WTC11 (cell line): ENCODE measurements at regions not wholly inside any gene's neighbourhood (a gene's known extent, or its start where the extent isn't known, plus 50 kb on each side); places are given as distances from the start of the nearest gene placed in this dataset.

ENCODE experiments used
- ATAC-seq: fragments of 200-7000 bp; cut with Tn5 transposase; 2 replicates; pipeline ENCODE4 v1.10.0; 2021; ENCODE audit warnings: mild to moderate bottlenecking, moderate library complexity
- CTCF ChIA-PET: fragments of 300-600 bp; sonication (Branson Sonifier 250); formaldehyde crosslinking; loops from one replicate; lab custom pipeline; 2021; ENCODE audit warnings: antibody characterized with exemption; lab: Charles Lee
- POLR2A ChIA-PET: fragments of 350-600 bp; sonication (Branson Sonifier 250); formaldehyde crosslinking; loops from one replicate; lab custom pipeline; 2021; ENCODE audit warnings: antibody characterized with exemption; lab: Charles Lee
- DNase-seq: peaks from one replicate; pipeline ENCODE4 v3.0.0; 2021; ENCODE audit warnings: low spot score
- H3K27ac Mint-ChIP-seq: 2 replicates; pipeline ENCODE4 v1.8.0; 2021; ENCODE audit warnings: mixed read lengths
- H3K27me3 Mint-ChIP-seq: 2 replicates; pipeline ENCODE4 v1.8.0; 2021; ENCODE audit warnings: low read depth, mild to moderate bottlenecking, moderate library complexity, mixed read lengths
- H3K36me3 Mint-ChIP-seq: 2 replicates; pipeline ENCODE4 v1.8.0; 2021; ENCODE audit warnings: mixed read lengths
- H3K4me1 Mint-ChIP-seq: 2 replicates; pipeline ENCODE4 v1.8.0; 2022; ENCODE audit warnings: mixed read lengths
- H3K4me3 Mint-ChIP-seq: 2 replicates; pipeline ENCODE4 v1.8.0; 2021; ENCODE audit warnings: mild to moderate bottlenecking, moderate library complexity, mixed read lengths
- H3K9me3 Mint-ChIP-seq: 2 replicates; pipeline ENCODE4 v1.8.0; 2021; ENCODE audit warnings: mixed read lengths
- ESRRA ChIP-seq: sonication (generic); formaldehyde crosslinking; IDR thresholded peaks from 2 replicates; pipeline ENCODE4 v1.8.1; 2022; ENCODE audit warnings: mild to moderate bottlenecking, missing genetic modification reagents, borderline replicate concordance
- GRHL2 ChIP-seq: fragments of 250-450 bp; sonication (Bioruptor Pico); IDR thresholded peaks from 2 replicates; pipeline ENCODE4 v1.8.0; 2022; ENCODE audit warnings: mild to moderate bottlenecking, moderate library complexity; ENCODE audit not compliant: insufficient replicate concordance, severe bottlenecking
- PRRX2 ChIP-seq: fragments of 250-450 bp; sonication (Bioruptor Pico); IDR thresholded peaks from 2 replicates; pipeline ENCODE4 v1.8.0; 2021; ENCODE audit warnings: mild to moderate bottlenecking
- TCF7 ChIP-seq: sonication (generic); formaldehyde crosslinking; IDR thresholded peaks from 2 replicates; pipeline ENCODE4 v1.8.0; 2022; ENCODE audit warnings: mild to moderate bottlenecking, low read depth, missing genetic modification reagents, moderate library complexity
- ZNF423 ChIP-seq: fragments of 250-450 bp; sonication (Bioruptor Pico); IDR thresholded peaks from 2 replicates; pipeline ENCODE4 v2.1.2; 2022; ENCODE audit warnings: mild to moderate bottlenecking, moderate library complexity
- TF ChIP-seq, protein P1 (sequence below): sonication (generic); formaldehyde crosslinking; IDR thresholded peaks from 2 replicates; pipeline ENCODE4 v1.8.0; 2023; ENCODE audit warnings: missing genetic modification reagents, mild to moderate bottlenecking, borderline replicate concordance
- TF ChIP-seq, protein P2 (sequence below): fragments of 250-450 bp; sonication (Bioruptor Pico); IDR thresholded peaks from 2 replicates; pipeline ENCODE4 v1.9.0; 2021; ENCODE audit warnings: mild to moderate bottlenecking
- TF ChIP-seq, protein P3 (sequence below): fragments of 250-450 bp; sonication (Bioruptor Pico); IDR thresholded peaks from 2 replicates; pipeline ENCODE4 v2.1.2; 2022; ENCODE audit warnings: mild to moderate bottlenecking, moderate library complexity

DNA sequence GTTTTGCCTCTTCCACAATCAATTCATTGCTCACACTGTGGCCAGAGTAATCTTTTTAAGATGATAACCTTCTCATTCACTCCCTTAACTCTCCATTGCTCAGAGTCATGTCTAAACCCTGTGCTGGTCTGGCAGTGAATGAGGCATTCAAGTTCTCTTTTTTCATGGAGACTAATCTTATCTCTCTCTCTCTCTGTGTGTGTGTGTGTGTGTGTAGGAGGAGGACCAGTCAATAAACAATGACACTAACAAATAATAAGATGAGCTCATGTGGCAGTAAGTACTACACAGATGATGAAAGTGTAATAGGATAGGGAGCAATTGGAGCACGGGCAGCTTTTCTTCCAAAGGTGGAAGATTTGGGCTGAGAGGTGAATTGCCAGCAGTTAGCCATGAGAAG, 122.0 kb upstream of the B3GALT2 start (continued):
- TF ChIP-seq, protein P1, sequence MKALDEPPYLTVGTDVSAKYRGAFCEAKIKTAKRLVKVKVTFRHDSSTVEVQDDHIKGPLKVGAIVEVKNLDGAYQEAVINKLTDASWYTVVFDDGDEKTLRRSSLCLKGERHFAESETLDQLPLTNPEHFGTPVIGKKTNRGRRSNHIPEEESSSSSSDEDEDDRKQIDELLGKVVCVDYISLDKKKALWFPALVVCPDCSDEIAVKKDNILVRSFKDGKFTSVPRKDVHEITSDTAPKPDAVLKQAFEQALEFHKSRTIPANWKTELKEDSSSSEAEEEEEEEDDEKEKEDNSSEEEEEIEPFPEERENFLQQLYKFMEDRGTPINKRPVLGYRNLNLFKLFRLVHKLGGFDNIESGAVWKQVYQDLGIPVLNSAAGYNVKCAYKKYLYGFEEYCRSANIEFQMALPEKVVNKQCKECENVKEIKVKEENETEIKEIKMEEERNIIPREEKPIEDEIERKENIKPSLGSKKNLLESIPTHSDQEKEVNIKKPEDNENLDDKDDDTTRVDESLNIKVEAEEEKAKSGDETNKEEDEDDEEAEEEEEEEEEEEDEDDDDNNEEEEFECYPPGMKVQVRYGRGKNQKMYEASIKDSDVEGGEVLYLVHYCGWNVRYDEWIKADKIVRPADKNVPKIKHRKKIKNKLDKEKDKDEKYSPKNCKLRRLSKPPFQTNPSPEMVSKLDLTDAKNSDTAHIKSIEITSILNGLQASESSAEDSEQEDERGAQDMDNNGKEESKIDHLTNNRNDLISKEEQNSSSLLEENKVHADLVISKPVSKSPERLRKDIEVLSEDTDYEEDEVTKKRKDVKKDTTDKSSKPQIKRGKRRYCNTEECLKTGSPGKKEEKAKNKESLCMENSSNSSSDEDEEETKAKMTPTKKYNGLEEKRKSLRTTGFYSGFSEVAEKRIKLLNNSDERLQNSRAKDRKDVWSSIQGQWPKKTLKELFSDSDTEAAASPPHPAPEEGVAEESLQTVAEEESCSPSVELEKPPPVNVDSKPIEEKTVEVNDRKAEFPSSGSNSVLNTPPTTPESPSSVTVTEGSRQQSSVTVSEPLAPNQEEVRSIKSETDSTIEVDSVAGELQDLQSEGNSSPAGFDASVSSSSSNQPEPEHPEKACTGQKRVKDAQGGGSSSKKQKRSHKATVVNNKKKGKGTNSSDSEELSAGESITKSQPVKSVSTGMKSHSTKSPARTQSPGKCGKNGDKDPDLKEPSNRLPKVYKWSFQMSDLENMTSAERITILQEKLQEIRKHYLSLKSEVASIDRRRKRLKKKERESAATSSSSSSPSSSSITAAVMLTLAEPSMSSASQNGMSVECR (CRISPR knock-in tag) = no peak

DNA sequence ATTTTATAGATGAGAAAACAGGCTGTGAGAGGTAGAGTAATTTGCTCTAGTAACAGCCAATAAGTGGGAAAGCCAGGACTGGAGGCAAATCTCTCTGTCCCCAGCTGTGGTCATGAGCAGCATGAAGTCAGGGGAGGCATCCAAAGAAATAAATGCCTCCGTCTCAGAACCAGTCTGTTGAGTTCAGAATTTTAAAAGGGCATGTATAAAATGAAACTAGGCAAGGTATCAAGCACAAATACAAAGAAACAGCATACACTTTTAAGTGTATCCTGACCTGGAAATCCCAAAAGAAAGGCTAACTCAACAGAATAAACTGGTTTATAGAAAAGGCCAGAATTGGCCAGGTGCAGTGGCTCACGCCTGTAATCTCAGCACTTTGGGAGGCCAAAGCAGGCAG, 120.0 kb upstream of the B3GALT2 start:
- Mint-ChIP-seq H3K4me3 (no peak overlapping the region), H3K4me1 (no peaks in the 10 kb centered on the region), H3K27me3 (no peaks in the 10 kb centered on the region), H3K36me3 (no peaks in the 10 kb centered on the region), H3K27ac (no peak overlapping the region), H3K9me3 (0 out of 2 replicates have a peak, but pooled peaks cover 10% of the 10 kb centered on the region)
- POLR2A ChIA-PET = no interaction called here
- ATAC-seq (no peak), DNase-seq (no peak)
- CTCF ChIA-PET = no interaction called here
- TF ChIP-seq, protein P2, sequence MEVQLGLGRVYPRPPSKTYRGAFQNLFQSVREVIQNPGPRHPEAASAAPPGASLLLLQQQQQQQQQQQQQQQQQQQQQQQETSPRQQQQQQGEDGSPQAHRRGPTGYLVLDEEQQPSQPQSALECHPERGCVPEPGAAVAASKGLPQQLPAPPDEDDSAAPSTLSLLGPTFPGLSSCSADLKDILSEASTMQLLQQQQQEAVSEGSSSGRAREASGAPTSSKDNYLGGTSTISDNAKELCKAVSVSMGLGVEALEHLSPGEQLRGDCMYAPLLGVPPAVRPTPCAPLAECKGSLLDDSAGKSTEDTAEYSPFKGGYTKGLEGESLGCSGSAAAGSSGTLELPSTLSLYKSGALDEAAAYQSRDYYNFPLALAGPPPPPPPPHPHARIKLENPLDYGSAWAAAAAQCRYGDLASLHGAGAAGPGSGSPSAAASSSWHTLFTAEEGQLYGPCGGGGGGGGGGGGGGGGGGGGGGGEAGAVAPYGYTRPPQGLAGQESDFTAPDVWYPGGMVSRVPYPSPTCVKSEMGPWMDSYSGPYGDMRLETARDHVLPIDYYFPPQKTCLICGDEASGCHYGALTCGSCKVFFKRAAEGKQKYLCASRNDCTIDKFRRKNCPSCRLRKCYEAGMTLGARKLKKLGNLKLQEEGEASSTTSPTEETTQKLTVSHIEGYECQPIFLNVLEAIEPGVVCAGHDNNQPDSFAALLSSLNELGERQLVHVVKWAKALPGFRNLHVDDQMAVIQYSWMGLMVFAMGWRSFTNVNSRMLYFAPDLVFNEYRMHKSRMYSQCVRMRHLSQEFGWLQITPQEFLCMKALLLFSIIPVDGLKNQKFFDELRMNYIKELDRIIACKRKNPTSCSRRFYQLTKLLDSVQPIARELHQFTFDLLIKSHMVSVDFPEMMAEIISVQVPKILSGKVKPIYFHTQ = no peak
- TF ChIP-seq ESRRA (CRISPR knock-in tag) = no peak
- TF ChIP-seq ZNF423 = no peak
- no peak for TF ChIP-seq PRRX2
- TF ChIP-seq, protein P3, sequence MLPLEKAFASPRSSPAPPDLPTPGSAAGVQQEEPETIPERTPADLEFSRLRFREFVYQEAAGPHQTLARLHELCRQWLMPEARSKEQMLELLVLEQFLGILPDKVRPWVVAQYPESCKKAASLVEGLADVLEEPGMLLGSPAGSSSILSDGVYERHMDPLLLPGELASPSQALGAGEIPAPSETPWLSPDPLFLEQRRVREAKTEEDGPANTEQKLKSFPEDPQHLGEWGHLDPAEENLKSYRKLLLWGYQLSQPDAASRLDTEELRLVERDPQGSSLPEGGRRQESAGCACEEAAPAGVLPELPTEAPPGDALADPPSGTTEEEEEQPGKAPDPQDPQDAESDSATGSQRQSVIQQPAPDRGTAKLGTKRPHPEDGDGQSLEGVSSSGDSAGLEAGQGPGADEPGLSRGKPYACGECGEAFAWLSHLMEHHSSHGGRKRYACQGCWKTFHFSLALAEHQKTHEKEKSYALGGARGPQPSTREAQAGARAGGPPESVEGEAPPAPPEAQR = no peak
- TF ChIP-seq TCF7 (CRISPR knock-in tag) = no peak
- no peak for TF ChIP-seq GRHL2 (CRISPR knock-in tag)
